ENCODE measurements at regions not wholly inside any gene's neighbourhood (a gene's known extent, or its start where the extent isn't known, plus 50 kb on each side); places are given as distances from the start of the nearest gene placed in this dataset.

- Histone ChIP-seq H3K4me1 (peaks cover 20 to 34% (median 25%) of the 10 kb centered on the region in 10 experiments), H3K4me2 (no peak overlapping the region), H3K9me3 (replicated peaks in 1 of 11) (peaks cover 0 to 3% (median 1%) of the 10 kb centered on the region in 11 experiments; a peak in 9 of 22 replicates)
Observed at GRCh38 chr22:48442663-48443062, 1385.0 kb downstream of the BRD1 start.

GRCh38 chr22:48441553-48441850, 1386.2 kb downstream of the BRD1 start:
- H3K36me3 ChIP-seq, result no peaks in the 10 kb centered on the region

More at GRCh38 chr22:48442663-48443062, 1385.0 kb downstream of the BRD1 start:
- peaks cover 68 to 98% (median 93%) of the 10 kb centered on the region in 11 experiments for H3K27me3 ChIP-seq
- no peak for TF ChIP-seq Cebpa-rat (IDR thresholded peaks at IDR 0.05)
- H3K4me3 ChIP-seq, result no peak overlapping the region
- H3K27ac ChIP-seq, result no peak overlapping the region
- no peak overlapping the region for H3K9ac ChIP-seq
- H3K36me3 ChIP-seq, result no peaks in the 10 kb centered on the region
- H4K20me1 ChIP-seq, result peaks cover 0 to 73% (median 55%) of the 10 kb centered on the region in 11 experiments; a peak in 17 of 22 replicates

GRCh38 chr22:48440673-48441552, 1386.8 kb downstream of the BRD1 start:
- H3K9ac ChIP-seq, result no peak overlapping the region
- peaks cover 56 to 92% (median 83%) of the 10 kb centered on the region in 11 experiments for H3K27me3 ChIP-seq
- H4K20me1 ChIP-seq, result peaks cover 0 to 73% (median 55%) of the 10 kb centered on the region in 11 experiments; a peak in 17 of 22 replicates
- H3K4me2 ChIP-seq, result peak overlapping the region in 1 of 11 experiments; percentile 15; a peak in 1 of 22 replicates
- no peaks in the 10 kb centered on the region for H3K36me3 ChIP-seq
- H3K9me3 ChIP-seq (replicated peaks in 1 of 11), result no peaks in the 10 kb centered on the region
- TF ChIP-seq Cebpa-rat (IDR thresholded peaks at IDR 0.05), result no peak
- peaks cover 20 to 28% (median 22%) of the 10 kb centered on the region in 10 experiments for H3K4me1 ChIP-seq
- H3K4me3 ChIP-seq, result no peak overlapping the region
- H3K27ac ChIP-seq, result no peak overlapping the region

More at GRCh38 chr22:48441553-48441850, 1386.2 kb downstream of the BRD1 start:
- TF ChIP-seq Cebpa-rat (IDR thresholded peaks at IDR 0.05), result no peak
- Histone ChIP-seq H3K4me3 (no peak overlapping the region), H3K4me1 (peaks cover 20 to 30% (median 25%) of the 10 kb centered on the region in 10 experiments), H3K27ac (no peak overlapping the region), H3K9ac (no peak overlapping the region), H4K20me1 (peaks cover 0 to 73% (median 55%) of the 10 kb centered on the region in 11 experiments; a peak in 17 of 22 replicates), H3K27me3 (peaks cover 57 to 92% (median 86%) of the 10 kb centered on the region in 11 experiments), H3K9me3 (replicated peaks in 1 of 11) (no peaks in the 10 kb centered on the region), H3K4me2 (no peak overlapping the region)

- no peaks in the 10 kb centered on the region for H3K36me3 ChIP-seq
- no peak overlapping the region for H3K9ac ChIP-seq
- peaks cover 51 to 90% (median 79%) of the 10 kb centered on the region in 11 experiments for H3K27me3 ChIP-seq
- no peak overlapping the region for H3K4me3 ChIP-seq
- no peaks in the 10 kb centered on the region for H3K9me3 ChIP-seq (replicated peaks in 1 of 11)
- H3K4me2 ChIP-seq, result no peak overlapping the region
- no peak for TF ChIP-seq Cebpa-rat (IDR thresholded peaks at IDR 0.05)
- peaks cover 0 to 67% (median 51%) of the 10 kb centered on the region in 11 experiments; a peak in 17 of 22 replicates for H4K20me1 ChIP-seq
- no peak overlapping the region for H3K27ac ChIP-seq
- H3K4me1 ChIP-seq, result peaks cover 13 to 25% (median 17%) of the 10 kb centered on the region in 10 experiments
Observed at GRCh38 chr22:48440176-48440575, 1387.5 kb downstream of the BRD1 start.

GRCh38 chr22:48439560-48440135, 1388.0 kb downstream of the BRD1 start:
- Histone ChIP-seq H3K4me2 (no peak overlapping the region), H3K9me3 (replicated peaks in 1 of 11) (no peaks in the 10 kb centered on the region), H3K9ac (no peak overlapping the region), H3K27me3 (peaks cover 45 to 85% (median 74%) of the 10 kb centered on the region in 11 experiments), H3K36me3 (no peaks in the 10 kb centered on the region), H4K20me1 (peaks cover 0 to 66% (median 48%) of the 10 kb centered on the region in 11 experiments; a peak in 17 of 22 replicates), H3K27ac (no peak overlapping the region), H3K4me1 (peaks cover 8 to 19% (median 12%) of the 10 kb centered on the region in 10 experiments), H3K4me3 (no peak overlapping the region)
- no peak for TF ChIP-seq Cebpa-rat (IDR thresholded peaks at IDR 0.05)

GRCh38 chr22:48438800-48439559, 1388.7 kb downstream of the BRD1 start:
- peaks cover 1 to 13% (median 5%) of the 10 kb centered on the region in 10 experiments for H3K4me1 ChIP-seq
- H4K20me1 ChIP-seq, result peaks cover 0 to 66% (median 41%) of the 10 kb centered on the region in 11 experiments; a peak in 17 of 22 replicates
- no peaks in the 10 kb centered on the region for H3K9me3 ChIP-seq (replicated peaks in 1 of 11)
- H3K27me3 ChIP-seq, result peaks cover 39 to 82% (median 69%) of the 10 kb centered on the region in 11 experiments
- no peak overlapping the region for H3K4me3 ChIP-seq
- no peak overlapping the region for H3K9ac ChIP-seq
- H3K27ac ChIP-seq, result no peak overlapping the region
- TF ChIP-seq Cebpa-rat (IDR thresholded peaks at IDR 0.05), result no peak
- H3K36me3 ChIP-seq, result no peaks in the 10 kb centered on the region
- no peak overlapping the region for H3K4me2 ChIP-seq

- Histone ChIP-seq H4K20me1 (peaks cover 0 to 60% (median 36%) of the 10 kb centered on the region in 11 experiments; a peak in 14 of 22 replicates), H3K4me3 (no peak overlapping the region), H3K4me1 (peaks cover 0 to 8% (median 0%) of the 10 kb centered on the region in 10 experiments; a peak in 4 of 20 replicates), H3K9ac (no peak overlapping the region), H3K36me3 (no peaks in the 10 kb centered on the region), H3K4me2 (no peak overlapping the region), H3K9me3 (replicated peaks in 1 of 11) (no peaks in the 10 kb centered on the region), H3K27me3 (peaks cover 32 to 76% (median 62%) of the 10 kb centered on the region in 11 experiments), H3K27ac (no peak overlapping the region)
- TF ChIP-seq Cebpa-rat (IDR thresholded peaks at IDR 0.05), result no peak
Observed at GRCh38 chr22:48438096-48438495, 1389.6 kb downstream of the BRD1 start.

- H4K20me1 ChIP-seq, result peaks cover 0 to 57% (median 19%) of the 10 kb centered on the region in 11 experiments; a peak in 14 of 22 replicates
- no peak for TF ChIP-seq Cebpa-rat (IDR thresholded peaks at IDR 0.05)
- no peaks in the 10 kb centered on the region for H3K9me3 ChIP-seq (replicated peaks in 1 of 11)
- H3K4me3 ChIP-seq, result no peak overlapping the region
- no peak overlapping the region for H3K9ac ChIP-seq
- H3K27ac ChIP-seq, result no peak overlapping the region
- H3K36me3 ChIP-seq, result no peaks in the 10 kb centered on the region
- peaks cover 17 to 59% (median 45%) of the 10 kb centered on the region in 11 experiments for H3K27me3 ChIP-seq
- peaks cover 0 to 8% (median 0%) of the 10 kb centered on the region in 10 experiments; a peak in 4 of 20 replicates for H3K4me1 ChIP-seq
- no peak overlapping the region for H3K4me2 ChIP-seq
Observed at GRCh38 chr22:48436201-48436931, 1391.3 kb downstream of the BRD1 start.
